ENCODE measurements at regions not wholly inside any gene's neighbourhood (a gene's known extent, or its start where the extent isn't known, plus 50 kb on each side); places are given as distances from the start of the nearest gene placed in this dataset.
"Not testable (repeated sequence)": the region's sequence is repeated elsewhere in the genome, so short reads cannot be mapped to it uniquely, and the experiment has no call there.

- Histone ChIP-seq H3K27ac (peak overlapping the region in 3 of 4 donors; percentile 65 to 76 (median 75)), H3K36me3 (no peaks in the 10 kb centered on the region), H3K4me1 (peaks cover 13 to 41% (median 24%) of the 10 kb centered on the region in 4 donors), H3K4me3 (no peak overlapping the region), H3K9me3 (no peaks in the 10 kb centered on the region), H3K27me3 (no peaks in the 10 kb centered on the region)
- 63 to 80% methylated on average over 2 of the region's 2 CpGs for WGBS, 2 donors (ENCODE audit: low coverage in 1 of 2)
- intact Hi-C loops (cut with DNase I; ENCODE audit: low total_unique reads) (no loop called here), in situ Hi-C loops (cut with MboI; ENCODE audit: low pct_ligation_motif_present in 1 of 4, low pct_unique_long_range_greater_than_20kb in 1 of 4, low sequenced_read_pairs in 3 of 4) (no loop called here)
- DNase-seq: no peak
- TF ChIP-seq CTCF (IDR thresholded peaks at IDR 0.05): no peak
- TF ChIP-seq POLR2A (IDR thresholded peaks at IDR 0.05): no peak
- TF ChIP-seq EP300 (IDR thresholded peaks at IDR 0.05; ENCODE audit: low read depth): no peak
- TF ChIP-seq POLR2AphosphoS5 (IDR thresholded peaks at IDR 0.05): no peak
These were observed 58.2 kb upstream of the PDE3B start for GRCh38 chr11:14585438-14585837.

DNA sequence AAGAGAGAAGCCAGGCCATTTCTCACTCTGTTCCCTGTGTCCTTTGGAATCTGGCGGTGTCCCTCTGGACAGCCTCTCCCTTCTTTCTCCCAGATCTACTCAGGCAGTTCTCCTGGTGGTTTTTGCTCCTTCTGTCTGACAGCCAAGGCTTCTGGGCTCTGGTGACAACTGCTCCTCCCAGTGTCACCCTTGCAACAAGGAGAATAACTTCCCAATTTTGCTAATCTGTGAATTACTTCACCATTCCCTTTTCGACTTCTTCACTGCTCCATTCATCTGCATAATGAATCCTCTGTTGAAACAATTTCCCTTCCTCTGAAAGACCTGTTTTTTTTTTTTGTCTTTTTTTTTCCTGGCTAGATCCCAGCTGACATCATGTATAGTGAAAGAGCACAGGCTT, 56.3 kb upstream of the PDE3B start:
- in situ Hi-C loops (cut with MboI; ENCODE audit: low pct_ligation_motif_present in 1 of 4, low pct_unique_long_range_greater_than_20kb in 1 of 4, low sequenced_read_pairs in 3 of 4) (no loop called here), intact Hi-C loops (cut with DNase I; ENCODE audit: low total_unique reads) (no loop called here)
- peaks cover 13 to 41% (median 24%) of the 10 kb centered on the region in 4 donors for H3K4me1 ChIP-seq
- 49 to 69% methylated on average over 2 of the region's 2 CpGs for WGBS, 2 donors (ENCODE audit: low coverage in 1 of 2)
- no peaks in the 10 kb centered on the region for H3K36me3 ChIP-seq
- no peak overlapping the region for H3K4me3 ChIP-seq
- H3K9me3 ChIP-seq: no peaks in the 10 kb centered on the region
- peak overlapping the region in 1 of 4 donors; percentile 15 for H3K27ac ChIP-seq
- no peak for TF ChIP-seq EP300 (IDR thresholded peaks at IDR 0.05; ENCODE audit: low read depth)
- TF ChIP-seq CTCF (IDR thresholded peaks at IDR 0.05): no peak
- no peak for TF ChIP-seq POLR2AphosphoS5 (IDR thresholded peaks at IDR 0.05)
- no peak for TF ChIP-seq POLR2A (IDR thresholded peaks at IDR 0.05)
- no peaks in the 10 kb centered on the region for H3K27me3 ChIP-seq
- no peak for DNase-seq

GRCh38 chr11:14588681-14589080, 54.9 kb upstream of the PDE3B start:
- in situ Hi-C loops (cut with MboI; ENCODE audit: low pct_ligation_motif_present in 1 of 4, low pct_unique_long_range_greater_than_20kb in 1 of 4, low sequenced_read_pairs in 3 of 4) (no loop called here), intact Hi-C loops (cut with DNase I; ENCODE audit: low total_unique reads) (no loop called here)
- WGBS, 2 donors (ENCODE audit: low coverage in 1 of 2): 89 to 100% methylated on average over 2 of the region's 2 CpGs

GRCh38 chr11:14589421-14589820, 54.2 kb upstream of the PDE3B start:
- DNase-seq: no peak
- intact Hi-C loops (cut with DNase I; ENCODE audit: low total_unique reads): no loop called here
- no peak for TF ChIP-seq POLR2AphosphoS5 (IDR thresholded peaks at IDR 0.05)
- TF ChIP-seq CTCF (IDR thresholded peaks at IDR 0.05): no peak
- no peak for TF ChIP-seq EP300 (IDR thresholded peaks at IDR 0.05; ENCODE audit: low read depth)
- TF ChIP-seq POLR2A (IDR thresholded peaks at IDR 0.05): no peak
- Histone ChIP-seq H3K4me1 (peaks cover 5 to 23% (median 10%) of the 10 kb centered on the region in 4 donors), H3K36me3 (no peaks in the 10 kb centered on the region), H3K4me3 (no peak overlapping the region), H3K27ac (no peak overlapping the region), H3K27me3 (no peaks in the 10 kb centered on the region), H3K9me3 (no peaks in the 10 kb centered on the region)
- 92 to 97% methylated on average over 2 of the region's 2 CpGs for WGBS, 2 donors (ENCODE audit: low coverage in 1 of 2)
- in situ Hi-C loops (cut with MboI; ENCODE audit: low pct_ligation_motif_present in 1 of 4, low pct_unique_long_range_greater_than_20kb in 1 of 4, low sequenced_read_pairs in 3 of 4): no loop called here

More at GRCh38 chr11:14588681-14589080, 54.9 kb upstream of the PDE3B start:
- no peak for DNase-seq
- H3K27ac ChIP-seq: no peak overlapping the region
- no peaks in the 10 kb centered on the region for H3K36me3 ChIP-seq
- peaks cover 12 to 30% (median 17%) of the 10 kb centered on the region in 4 donors for H3K4me1 ChIP-seq
- TF ChIP-seq POLR2A (IDR thresholded peaks at IDR 0.05): no peak
- no peak for TF ChIP-seq EP300 (IDR thresholded peaks at IDR 0.05; ENCODE audit: low read depth)
- TF ChIP-seq CTCF (IDR thresholded peaks at IDR 0.05): no peak
- TF ChIP-seq POLR2AphosphoS5 (IDR thresholded peaks at IDR 0.05): no peak
- H3K27me3 ChIP-seq: no peaks in the 10 kb centered on the region
- no peak overlapping the region for H3K4me3 ChIP-seq
- H3K9me3 ChIP-seq: no peaks in the 10 kb centered on the region

DNA sequence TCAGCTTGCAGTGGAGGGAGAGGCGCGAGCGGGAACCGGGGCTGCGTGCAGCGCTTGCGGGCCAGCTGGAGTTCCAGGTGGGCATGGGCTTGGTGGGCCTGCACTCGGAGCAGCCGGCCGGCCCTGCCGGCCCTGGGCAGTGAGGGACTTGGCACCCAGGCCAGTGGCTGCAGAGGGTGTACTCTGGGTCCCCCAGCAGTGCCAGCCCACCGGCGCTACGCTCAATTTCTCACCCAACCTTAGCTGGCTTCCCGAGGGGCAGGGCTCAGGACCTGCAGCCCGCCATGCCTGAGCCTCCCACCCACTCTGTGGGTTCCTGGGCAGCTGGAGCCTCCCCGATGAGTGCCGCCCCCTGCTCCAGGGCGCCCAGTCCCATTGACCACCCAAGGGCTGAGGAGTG, 52.6 kb upstream of the PDE3B start:
- intact Hi-C loops (cut with DNase I; ENCODE audit: low total_unique reads); H3K36me3 ChIP-seq; H3K4me1 ChIP-seq; H3K4me3 ChIP-seq; H3K9me3 ChIP-seq; H3K27ac ChIP-seq; in situ Hi-C loops (cut with MboI; ENCODE audit: low pct_ligation_motif_present in 1 of 4, low pct_unique_long_range_greater_than_20kb in 1 of 4, low sequenced_read_pairs in 3 of 4); DNase-seq; H3K27me3 ChIP-seq: not testable (repeated sequence)
- 97% methylated on average over 19 of the region's 19 CpGs; no CpG with 5 or more reads in 1 of the 2 donors for WGBS, 2 donors (ENCODE audit: low coverage in 1 of 2)

Data from transverse colon (tissue), 4 donors.